Inflammatory macrophage (primary cell): ENCODE measurements at regions not wholly inside any gene's neighbourhood (a gene's known extent, or its start where the extent isn't known, plus 50 kb on each side); places are given as distances from the start of the nearest gene placed in this dataset.

Experiments
- DNase-seq, 2 donors: peaks; one replicate each; pipeline ENCODE4 v3.0.0-alpha.2; 2020 to 2022

GRCh38 chr15:95464509-95464908, 866.0 kb upstream of the NR2F2 start:
- no peak for DNase-seq

DNA sequence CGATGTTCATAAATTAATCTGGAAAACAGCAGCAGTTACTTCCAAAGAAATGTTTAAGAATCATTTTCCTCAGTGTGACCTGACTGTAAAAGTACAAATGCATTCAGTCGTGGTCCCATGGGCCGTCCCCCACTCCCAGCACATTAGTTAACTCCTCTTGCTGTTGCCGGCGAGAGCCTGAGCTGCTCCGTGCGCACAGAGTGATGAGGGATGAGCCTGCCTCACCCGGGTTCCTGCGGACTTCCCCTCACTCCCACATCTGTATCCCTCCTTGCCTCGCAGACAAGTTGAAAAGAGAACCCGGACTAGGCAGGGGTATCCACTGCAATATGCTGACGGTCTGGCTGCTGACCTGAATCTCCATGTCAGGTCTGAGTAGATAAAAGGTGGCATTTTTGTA, 861.7 kb upstream of the NR2F2 start:
- no peak for DNase-seq

DNA sequence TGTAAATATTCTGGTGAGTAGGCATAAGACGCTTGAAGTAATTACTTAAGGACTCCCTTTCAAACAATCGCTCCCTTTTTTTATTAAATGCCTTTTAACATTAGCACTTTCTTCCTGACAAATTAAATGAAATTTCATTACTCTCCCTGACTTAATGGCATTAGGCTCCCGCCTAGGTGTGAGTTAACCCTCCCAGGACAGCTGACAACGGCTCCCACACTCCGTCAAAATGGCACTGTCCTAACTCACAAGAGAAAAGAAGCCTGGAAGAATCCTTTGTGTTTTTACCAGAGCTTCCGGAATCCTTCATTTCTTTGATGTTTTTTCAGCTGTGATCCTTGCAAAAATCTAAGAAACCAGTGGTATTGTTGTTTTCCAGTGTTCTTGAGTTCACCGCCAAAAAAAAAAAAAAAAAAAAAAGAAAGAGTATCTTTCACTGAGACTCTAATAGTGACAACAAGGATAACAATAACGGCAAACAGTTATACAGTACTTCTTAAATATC, 861.0 kb upstream of the NR2F2 start:
- no peak for DNase-seq

DNA sequence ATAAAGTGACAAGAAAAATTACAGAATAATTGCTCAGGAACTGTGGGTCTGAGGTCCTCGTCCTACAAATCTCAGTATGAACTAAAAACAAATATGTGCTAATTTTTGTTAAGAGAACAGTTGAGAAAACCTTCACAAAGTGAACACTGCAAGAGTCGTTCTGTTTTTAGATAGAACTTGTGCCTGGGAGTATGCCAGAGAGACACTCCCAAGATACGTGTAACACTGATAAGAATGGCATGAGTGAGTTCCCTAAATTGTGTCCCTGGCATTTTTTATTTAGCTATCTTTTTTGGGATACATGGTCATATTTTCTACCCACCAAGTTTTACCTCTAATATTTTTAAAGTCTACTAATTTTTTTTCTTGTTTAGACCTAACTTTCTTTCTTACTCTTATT, 860.0 kb upstream of the NR2F2 start:
- DNase-seq, result no peak

- no peak for DNase-seq
Observed at GRCh38 chr15:95470997-95471689, 859.4 kb upstream of the NR2F2 start.

DNA sequence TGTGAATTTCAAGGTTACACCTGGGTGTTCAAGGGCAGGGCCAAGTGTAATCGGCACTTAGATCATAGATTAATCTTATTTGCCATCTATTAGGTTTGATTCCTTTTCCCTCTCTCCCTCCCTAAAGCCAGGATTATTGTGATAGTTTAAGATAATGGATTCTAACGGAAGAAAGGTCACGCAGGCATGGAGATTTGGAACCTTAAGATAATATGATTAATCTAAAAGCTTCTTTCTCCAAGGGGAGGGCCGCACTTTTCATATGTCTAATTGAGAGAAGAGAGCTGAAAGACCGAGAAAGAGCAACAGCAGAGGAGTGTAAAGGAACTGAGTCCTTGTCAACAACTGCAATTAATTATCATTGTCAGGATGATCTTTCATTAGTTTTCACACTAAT, 858.8 kb upstream of the NR2F2 start:
- no peak for DNase-seq

DNA sequence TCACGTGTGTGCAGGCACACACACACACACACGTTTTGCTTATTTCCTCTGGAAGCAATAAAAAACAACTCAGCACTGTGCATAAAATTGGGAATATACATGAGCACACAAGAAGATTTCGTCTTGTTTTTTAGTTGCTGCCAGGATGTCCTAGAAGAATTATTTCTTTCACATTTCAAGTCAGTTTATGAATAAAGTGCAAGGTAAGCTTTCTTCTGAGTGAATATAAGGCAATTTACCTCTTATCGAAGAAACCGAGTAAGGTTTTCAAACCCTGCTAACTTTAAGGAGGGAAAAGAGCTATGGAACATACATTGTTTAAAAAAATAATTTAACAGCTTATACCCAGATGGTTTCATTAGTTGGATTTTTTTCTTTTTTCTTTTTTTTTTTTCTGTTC, 855.4 kb upstream of the NR2F2 start:
- DNase-seq, result no peak

DNA sequence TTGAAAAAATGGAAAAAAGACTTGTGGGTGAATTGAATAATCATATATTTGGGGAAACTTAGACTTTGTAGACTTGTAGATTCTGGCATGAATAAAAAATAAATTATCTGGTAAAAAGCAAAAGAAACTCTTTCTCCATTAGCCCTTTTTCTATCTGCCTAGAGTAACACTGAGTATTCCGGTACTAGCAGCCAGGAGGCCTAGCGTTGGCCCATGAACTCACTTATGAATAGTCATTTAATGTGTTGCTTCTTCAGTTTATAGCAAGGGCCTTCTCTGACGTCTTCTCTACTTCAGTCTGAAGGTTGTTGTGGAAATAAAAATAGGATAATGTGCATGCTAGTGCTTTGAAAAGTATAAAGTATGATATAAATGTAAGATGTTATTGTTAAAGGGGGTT, 851.2 kb upstream of the NR2F2 start:
- DNase-seq, result no peak

DNA sequence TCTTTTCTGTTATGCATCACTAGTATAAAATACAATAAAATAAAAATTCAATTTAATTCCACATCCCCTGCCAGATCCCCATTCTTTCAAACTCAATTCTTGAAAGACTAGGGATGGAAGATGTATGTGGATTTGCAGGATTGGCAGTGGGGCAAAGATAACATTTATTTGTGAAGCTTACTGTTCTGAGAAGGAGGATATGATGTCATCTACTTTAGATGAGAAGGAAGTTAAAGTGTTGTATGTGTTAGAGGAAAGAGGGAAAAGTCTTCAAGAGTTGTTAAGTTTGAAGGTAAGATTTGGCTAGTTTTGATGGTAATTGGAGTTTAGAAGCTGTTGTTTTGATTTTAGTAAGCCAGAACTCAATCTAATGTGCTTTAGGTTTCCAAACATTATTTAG, 845.1 kb upstream of the NR2F2 start:
- DNase-seq, result no peak

DNA sequence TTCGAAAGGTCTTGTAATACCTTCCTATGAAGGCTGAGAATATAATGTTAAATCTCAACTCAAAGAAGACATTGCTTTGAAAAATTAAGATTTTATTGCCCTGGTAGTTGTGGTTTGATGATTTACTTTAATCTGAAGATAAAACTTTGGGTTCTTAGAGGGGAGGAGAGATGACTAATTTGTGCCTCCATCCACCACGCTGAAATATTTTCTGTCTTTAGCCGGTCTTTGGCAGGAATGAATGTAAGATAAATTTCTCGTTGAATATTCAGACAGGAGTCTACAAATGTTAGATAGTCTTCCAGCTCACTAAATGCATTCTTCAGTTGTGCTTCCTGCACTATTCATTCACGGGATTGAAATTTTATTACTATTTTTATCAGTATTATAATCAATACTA, 844.3 kb upstream of the NR2F2 start:
- no peak for DNase-seq

GRCh38 chr15:95489103-95489502, 841.4 kb upstream of the NR2F2 start:
- no peak for DNase-seq

GRCh38 chr15:95492388-95493070, 838.0 kb upstream of the NR2F2 start:
- DNase-seq, result no peak

DNA sequence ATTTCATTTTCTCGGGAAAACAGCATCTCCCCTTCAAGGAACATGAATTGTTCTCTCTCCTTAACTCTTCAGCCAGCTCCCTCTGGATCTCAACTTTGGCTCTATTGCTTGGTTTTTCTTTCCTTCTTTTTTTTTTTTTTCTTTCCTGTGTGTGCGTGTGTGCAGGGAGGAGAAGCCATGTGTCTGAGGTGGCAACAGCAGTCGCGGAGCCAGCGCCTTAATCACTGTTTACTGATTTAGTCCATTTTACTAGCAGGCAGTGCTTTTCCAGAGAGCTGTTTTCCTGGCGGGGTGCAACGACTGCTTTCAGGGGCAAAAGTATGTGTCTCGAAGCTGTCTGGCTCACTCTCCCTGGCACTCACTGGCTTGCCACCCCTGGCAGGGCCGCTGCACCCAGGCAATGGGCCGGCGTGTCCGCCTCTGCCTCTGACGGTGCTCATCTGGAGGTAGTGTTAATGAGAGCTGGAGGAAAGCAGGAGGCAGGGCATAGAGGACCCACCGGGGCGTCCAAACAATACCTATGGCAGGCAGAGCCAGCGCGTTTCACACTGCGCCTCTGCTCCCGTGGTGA, 835.4 kb upstream of the NR2F2 start:
- no peak for DNase-seq

- DNase-seq, result no peak
Observed at GRCh38 chr15:95497634-95498033, 832.9 kb upstream of the NR2F2 start.

DNA sequence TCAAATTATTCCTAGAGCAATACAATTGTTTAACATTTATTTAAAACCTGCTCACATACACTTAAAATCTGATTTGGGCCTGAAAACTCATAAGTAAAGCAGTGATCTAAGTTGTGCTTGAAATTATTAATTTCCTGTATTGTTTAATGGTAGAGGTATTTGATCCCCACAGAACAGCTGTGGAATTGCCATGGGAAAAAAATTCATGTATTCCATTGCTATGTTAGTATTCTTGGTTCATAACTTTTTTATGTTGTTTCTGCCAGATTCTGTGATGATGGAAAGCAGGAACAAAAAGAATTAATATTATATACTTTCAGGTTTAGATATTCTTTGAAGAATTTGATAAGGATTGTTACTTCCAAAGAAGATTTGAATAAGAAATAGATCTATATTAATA, 831.5 kb upstream of the NR2F2 start:
- DNase-seq, result no peak

DNA sequence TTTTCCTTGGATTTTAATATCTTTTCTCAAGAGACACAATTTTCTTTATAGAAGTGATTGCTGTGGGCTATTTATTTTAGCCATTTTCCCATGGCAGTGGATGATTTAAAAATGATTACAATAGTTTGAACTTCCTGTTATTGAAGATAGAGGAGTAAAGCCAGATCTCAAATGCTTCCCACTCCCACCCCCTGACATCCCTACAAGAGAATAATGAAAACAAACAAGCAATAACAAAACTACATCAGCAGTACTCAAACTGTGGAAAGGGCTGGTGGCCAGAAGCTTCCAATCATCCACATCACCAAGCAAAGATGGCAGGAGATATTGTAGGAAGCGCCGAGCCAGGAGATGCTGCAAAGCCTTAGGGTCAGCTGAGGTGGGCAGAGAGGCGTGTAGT, 831.1 kb upstream of the NR2F2 start:
- no peak for DNase-seq

DNA sequence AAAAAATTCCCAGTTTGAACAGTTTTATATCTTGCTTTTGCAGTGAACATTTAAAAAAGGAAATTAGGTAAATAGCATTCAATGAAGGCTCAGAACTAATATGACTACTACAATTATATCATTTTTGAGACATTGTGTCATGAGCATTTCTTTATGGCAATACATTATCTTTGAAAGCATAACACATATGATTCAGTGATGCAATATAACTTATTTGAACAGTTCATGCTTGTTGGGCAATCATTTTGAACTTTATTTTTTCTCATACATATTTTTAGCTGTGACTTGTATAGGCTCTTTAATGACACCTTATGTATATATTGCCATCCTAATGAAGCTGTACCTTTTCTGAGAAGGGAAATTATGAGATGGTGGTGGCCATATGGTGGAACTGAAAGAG, 828.6 kb upstream of the NR2F2 start:
- no peak for DNase-seq

DNA sequence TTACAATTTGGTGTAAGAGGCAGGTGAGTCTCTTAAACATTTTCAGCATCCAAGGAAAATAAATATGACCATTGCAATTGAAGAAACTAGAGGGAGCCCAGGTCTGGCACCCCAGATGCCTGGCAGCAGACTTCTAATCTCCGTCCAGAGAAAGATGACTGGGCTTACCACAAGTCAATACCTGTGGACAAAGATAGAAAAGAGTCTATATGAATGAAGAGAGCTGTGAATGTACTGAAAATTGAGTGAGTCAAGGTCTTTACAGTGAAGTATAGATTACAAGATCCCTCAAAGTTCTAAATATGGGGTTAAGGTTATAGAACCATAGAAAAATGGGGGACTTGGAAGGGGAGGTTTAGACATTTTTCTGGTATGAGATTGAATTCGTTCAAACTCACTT, 827.4 kb upstream of the NR2F2 start:
- no peak for DNase-seq

- no peak for DNase-seq
Observed at GRCh38 chr15:95503640-95504225, 826.8 kb upstream of the NR2F2 start.

- no peak for DNase-seq
Observed at GRCh38 chr15:95511671-95512070, 818.8 kb upstream of the NR2F2 start.

- DNase-seq, result no peak
Observed at GRCh38 chr15:95512906-95513305, 817.6 kb upstream of the NR2F2 start.

GRCh38 chr15:95519887-95520286, 810.6 kb upstream of the NR2F2 start:
- DNase-seq, result no peak

GRCh38 chr15:95520511-95520910, 810.0 kb upstream of the NR2F2 start:
- DNase-seq, result no peak

DNA sequence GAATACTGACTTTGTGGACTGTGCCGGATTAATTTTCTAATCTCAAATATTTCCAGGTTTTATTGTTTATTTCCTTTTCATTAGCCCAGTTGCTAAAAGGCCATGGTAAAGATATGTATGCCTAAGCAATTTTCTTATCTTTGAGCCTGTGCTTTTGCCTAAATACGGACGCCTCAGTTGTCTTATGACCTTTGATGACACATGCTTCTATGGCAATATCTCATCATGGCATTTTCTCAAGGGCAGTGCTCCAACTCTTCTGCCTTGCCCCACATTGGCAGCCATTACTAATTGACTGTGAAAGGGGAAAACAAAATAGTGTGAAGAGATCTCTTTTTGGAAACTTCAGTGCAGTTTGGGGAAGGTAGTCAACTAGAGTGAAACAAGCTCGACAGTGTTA, 809.6 kb upstream of the NR2F2 start:
- no peak for DNase-seq
